Right lobe of liver (tissue), 4 donors: ENCODE measurements at regions not wholly inside any gene's neighbourhood (a gene's known extent, or its start where the extent isn't known, plus 50 kb on each side); places are given as distances from the start of the nearest gene placed in this dataset.

ENCODE experiments used
- CTCF ChIP-seq, 4 donors: fragments of 200-600 bp in 3 of 4; fragments of 450-650 bp in 1 of 4; IDR thresholded peaks; one replicate each; pipeline versions ENCODE4 v1.5.1 to v1.8.0; 2016 to 2022; ENCODE audit warnings: antibody characterized with exemption in 4 of 4, mild to moderate bottlenecking in 2 of 4
- POLR2A ChIP-seq: fragments of 450-650 bp; IDR thresholded peaks from one replicate; pipeline ENCODE4 v1.6.1; 2017; ENCODE audit warnings: antibody characterized with exemption, mild to moderate bottlenecking
- donor health status: DM: no; HTN: no; CAD: no.
- donor health status: DM: no; HTN: no; CAD: no.
- donor health status: DM: no; HTN: yes; CAD: no.

- TF ChIP-seq CTCF (IDR thresholded peaks at IDR 0.05) = no peak
- TF ChIP-seq POLR2A = no peak
These were observed 741.1 kb upstream of the EEF2KMT start for GRCh38 chr16:5838725-5839124.
